Endothelial cell (in vitro differentiated cells): ENCODE measurements at regions not wholly inside any gene's neighbourhood (a gene's known extent, or its start where the extent isn't known, plus 50 kb on each side); places are given as distances from the start of the nearest gene placed in this dataset.

Experiments
- DNase-seq: peaks from one replicate; pipeline ENCODE4 v3.0.0; 2021; ENCODE audit warnings: low spot score
- H3K27ac Mint-ChIP-seq: one replicate; pipeline ENCODE4 v1.8.0; 2021; ENCODE audit warnings: mixed read lengths, inconsistent platforms; ENCODE audit not compliant: unreplicated experiment
- H3K27me3 Mint-ChIP-seq: one replicate; pipeline ENCODE4 v1.8.0; 2021; ENCODE audit warnings: mild to moderate bottlenecking, moderate library complexity, mixed read lengths, inconsistent platforms; ENCODE audit not compliant: unreplicated experiment
- H3K36me3 Mint-ChIP-seq: one replicate; pipeline ENCODE4 v1.8.0; 2021; ENCODE audit warnings: mild to moderate bottlenecking, low read depth, mixed read lengths, inconsistent platforms; ENCODE audit not compliant: unreplicated experiment
- H3K4me1 Mint-ChIP-seq: one replicate; pipeline ENCODE4 v1.8.0; 2021; ENCODE audit warnings: mild to moderate bottlenecking, mixed read lengths, inconsistent platforms; ENCODE audit not compliant: unreplicated experiment
- H3K4me3 Mint-ChIP-seq: one replicate; pipeline ENCODE4 v1.8.0; 2021; ENCODE audit warnings: mild to moderate bottlenecking, mixed read lengths, inconsistent platforms; ENCODE audit not compliant: unreplicated experiment
- H3K9me3 Mint-ChIP-seq: one replicate; pipeline ENCODE4 v1.8.0; 2021; ENCODE audit warnings: mixed read lengths, inconsistent platforms; ENCODE audit not compliant: unreplicated experiment
- TF ChIP-seq, protein P1 (sequence below): fragments of 200-600 bp; sonication (generic); IDR thresholded peaks from one replicate; pipeline ENCODE4 v1.5.0; 2021; ENCODE audit warnings: antibody characterized with exemption; ENCODE audit not compliant: unreplicated experiment

DNA sequence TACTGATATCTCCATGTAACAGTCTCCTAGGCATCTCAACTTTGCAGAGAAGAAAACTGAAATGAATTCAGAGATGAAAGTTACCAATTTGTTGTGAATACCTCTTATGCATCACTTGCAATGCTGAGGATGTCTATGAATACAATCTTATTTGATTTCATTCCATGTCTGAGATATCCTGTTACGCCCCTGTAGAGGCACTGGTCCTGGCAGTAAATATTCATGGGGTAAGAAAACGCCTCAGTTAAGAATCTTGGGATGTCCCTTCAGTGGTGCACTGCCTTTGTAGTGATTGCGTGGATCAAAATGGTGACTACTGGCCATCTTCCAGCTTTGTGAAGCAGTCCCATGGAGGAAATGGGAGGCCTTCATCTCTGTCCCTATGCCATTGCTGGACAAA, 229.1 kb upstream of the C9orf72 start:
- H3K36me3 Mint-ChIP-seq = no peaks in the 10 kb centered on the region
- no peak overlapping the region for H3K4me3 Mint-ChIP-seq
- no peak for DNase-seq
- no peaks in the 10 kb centered on the region for H3K9me3 Mint-ChIP-seq
- H3K27ac Mint-ChIP-seq = no peak overlapping the region
- no peaks in the 10 kb centered on the region for H3K4me1 Mint-ChIP-seq
- no peaks in the 10 kb centered on the region for H3K27me3 Mint-ChIP-seq
- TF ChIP-seq, protein P1, sequence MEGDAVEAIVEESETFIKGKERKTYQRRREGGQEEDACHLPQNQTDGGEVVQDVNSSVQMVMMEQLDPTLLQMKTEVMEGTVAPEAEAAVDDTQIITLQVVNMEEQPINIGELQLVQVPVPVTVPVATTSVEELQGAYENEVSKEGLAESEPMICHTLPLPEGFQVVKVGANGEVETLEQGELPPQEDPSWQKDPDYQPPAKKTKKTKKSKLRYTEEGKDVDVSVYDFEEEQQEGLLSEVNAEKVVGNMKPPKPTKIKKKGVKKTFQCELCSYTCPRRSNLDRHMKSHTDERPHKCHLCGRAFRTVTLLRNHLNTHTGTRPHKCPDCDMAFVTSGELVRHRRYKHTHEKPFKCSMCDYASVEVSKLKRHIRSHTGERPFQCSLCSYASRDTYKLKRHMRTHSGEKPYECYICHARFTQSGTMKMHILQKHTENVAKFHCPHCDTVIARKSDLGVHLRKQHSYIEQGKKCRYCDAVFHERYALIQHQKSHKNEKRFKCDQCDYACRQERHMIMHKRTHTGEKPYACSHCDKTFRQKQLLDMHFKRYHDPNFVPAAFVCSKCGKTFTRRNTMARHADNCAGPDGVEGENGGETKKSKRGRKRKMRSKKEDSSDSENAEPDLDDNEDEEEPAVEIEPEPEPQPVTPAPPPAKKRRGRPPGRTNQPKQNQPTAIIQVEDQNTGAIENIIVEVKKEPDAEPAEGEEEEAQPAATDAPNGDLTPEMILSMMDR = no peak

DNA sequence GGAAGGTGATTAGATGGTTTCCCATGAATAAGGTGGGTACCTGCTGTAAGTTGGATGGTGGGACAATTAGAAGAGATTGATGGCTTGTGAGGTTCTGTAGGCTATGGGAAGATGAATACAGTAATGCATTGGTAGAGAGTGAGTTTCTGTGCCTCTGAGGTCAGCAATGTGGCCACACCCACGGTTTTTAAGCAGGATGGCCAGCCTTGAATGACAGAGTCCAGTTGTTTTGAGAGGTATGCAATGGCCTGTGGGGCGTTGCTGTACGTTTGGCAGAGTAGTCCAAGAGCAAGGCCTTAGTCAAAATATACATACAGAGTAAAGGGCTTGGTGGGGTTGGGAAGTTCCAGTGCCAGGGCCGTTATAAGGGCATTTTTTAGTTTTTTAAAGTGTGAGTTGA, 235.6 kb upstream of the C9orf72 start:
- no peak overlapping the region for H3K4me3 Mint-ChIP-seq
- TF ChIP-seq, protein P1 = no peak
- no peak for DNase-seq
- no peaks in the 10 kb centered on the region for H3K4me1 Mint-ChIP-seq
- no peaks in the 10 kb centered on the region for H3K9me3 Mint-ChIP-seq
- peaks cover 1% of the 10 kb centered on the region for H3K27me3 Mint-ChIP-seq
- no peaks in the 10 kb centered on the region for H3K36me3 Mint-ChIP-seq
- no peak overlapping the region for H3K27ac Mint-ChIP-seq

DNA sequence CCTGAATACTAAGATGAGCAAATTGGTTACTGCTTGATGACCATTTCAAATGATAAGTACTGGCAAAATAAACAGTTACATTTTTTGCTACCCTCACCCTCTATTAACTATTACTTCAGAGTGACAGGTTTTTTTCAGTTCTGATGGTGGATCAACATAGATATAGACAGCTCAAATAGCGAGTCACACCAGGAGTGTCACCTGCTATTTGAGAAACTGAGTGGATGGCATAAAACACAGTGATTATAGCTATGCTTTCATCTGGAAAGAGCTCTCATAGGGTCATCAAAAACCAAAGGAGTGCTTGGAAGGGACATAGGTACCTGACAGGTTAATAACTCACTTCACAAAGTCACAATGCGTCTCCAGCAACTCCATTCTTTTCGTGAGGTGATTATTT, 244.5 kb upstream of the C9orf72 start:
- Mint-ChIP-seq H3K27me3 (peaks cover 1% of the 10 kb centered on the region), H3K4me3 (no peak overlapping the region), H3K36me3 (no peaks in the 10 kb centered on the region), H3K27ac (no peak overlapping the region), H3K9me3 (no peaks in the 10 kb centered on the region), H3K4me1 (no peaks in the 10 kb centered on the region)
- TF ChIP-seq, protein P1 = no peak
- DNase-seq = no peak

DNA sequence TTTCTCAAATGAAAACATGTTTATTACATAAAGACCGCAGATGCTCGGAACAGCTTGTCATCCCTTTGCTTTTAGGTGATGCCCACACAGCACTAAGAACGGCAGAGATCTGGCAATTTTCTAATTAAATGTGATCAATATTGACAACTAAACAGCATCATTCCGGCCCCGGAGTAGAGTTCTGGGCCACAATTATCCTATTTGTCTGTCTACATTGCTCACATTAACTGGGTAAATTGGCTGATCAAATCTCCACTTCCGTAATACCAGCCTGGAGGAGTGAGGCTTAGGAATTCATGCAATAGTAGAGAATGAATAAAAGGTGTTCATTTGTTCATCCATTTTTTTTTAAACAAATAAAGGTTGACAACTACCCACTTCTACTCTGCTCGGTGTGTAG, 245.1 kb upstream of the C9orf72 start:
- H3K4me1 Mint-ChIP-seq = no peaks in the 10 kb centered on the region
- H3K9me3 Mint-ChIP-seq = no peaks in the 10 kb centered on the region
- peaks cover 1% of the 10 kb centered on the region for H3K27me3 Mint-ChIP-seq
- no peaks in the 10 kb centered on the region for H3K36me3 Mint-ChIP-seq
- no peak overlapping the region for H3K27ac Mint-ChIP-seq
- no peak for DNase-seq
- TF ChIP-seq, protein P1 = no peak
- no peak overlapping the region for H3K4me3 Mint-ChIP-seq

DNA sequence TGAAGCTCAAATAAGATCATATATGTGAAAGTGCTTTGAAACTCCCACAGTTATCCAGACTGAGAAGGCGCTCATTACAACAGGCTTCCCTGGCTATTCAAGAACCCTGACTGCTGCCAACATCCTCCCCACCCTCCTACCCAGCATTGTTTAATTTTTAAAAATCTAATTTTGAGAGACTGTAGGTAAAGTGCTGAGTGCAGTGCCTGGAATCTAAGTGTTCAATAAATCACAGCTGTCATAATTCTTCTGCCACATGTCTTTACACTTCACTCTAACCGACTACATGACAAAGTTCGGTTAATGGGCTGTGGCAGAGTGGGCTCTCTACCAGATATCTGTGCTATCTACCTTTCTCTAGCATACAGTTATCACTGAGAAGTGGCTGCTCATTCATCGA, 255.6 kb upstream of the C9orf72 start:
- no peaks in the 10 kb centered on the region for H3K9me3 Mint-ChIP-seq
- H3K27me3 Mint-ChIP-seq = no peaks in the 10 kb centered on the region
- DNase-seq = no peak
- H3K27ac Mint-ChIP-seq = no peak overlapping the region
- H3K36me3 Mint-ChIP-seq = no peaks in the 10 kb centered on the region
- H3K4me1 Mint-ChIP-seq = no peaks in the 10 kb centered on the region
- no peak overlapping the region for H3K4me3 Mint-ChIP-seq
- TF ChIP-seq, protein P1 = no peak
